Activated CD4-positive, alpha-beta T cell treated with anti-CD3 and anti-CD28 coated beads, Interleukin-2, amount 50 U/mL, for 24 hours (primary cell): ENCODE measurements at regions not wholly inside any gene's neighbourhood (a gene's known extent, or its start where the extent isn't known, plus 50 kb on each side); places are given as distances from the start of the nearest gene placed in this dataset.

ENCODE experiments used
- DNase-seq, 2 donors: peaks; one replicate each; pipeline ENCODE4 v3.0.0-alpha.2; 2020; ENCODE audit warnings: low read depth in 1 of 2, low spot score in 1 of 2

DNA sequence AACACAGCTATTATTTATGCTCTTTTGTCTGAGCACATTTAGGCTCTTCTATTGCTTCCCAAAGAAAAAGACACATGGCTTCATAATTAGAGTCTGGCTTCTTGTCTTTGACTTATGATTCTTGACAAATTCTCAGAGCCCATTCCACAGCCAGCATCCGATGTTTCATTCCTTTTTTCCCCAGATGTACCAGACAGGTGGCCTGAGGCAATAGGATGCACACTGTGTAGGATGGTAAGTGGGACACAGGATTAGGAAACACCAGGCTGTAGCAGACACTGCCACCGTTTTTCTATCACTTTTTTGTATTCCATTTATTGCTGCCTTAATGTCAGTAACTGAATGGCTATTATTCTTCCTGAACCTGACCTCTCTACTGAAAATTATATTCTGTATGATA, 188.9 kb upstream of the CDIN1 start:
- DNase-seq = no peak

DNA sequence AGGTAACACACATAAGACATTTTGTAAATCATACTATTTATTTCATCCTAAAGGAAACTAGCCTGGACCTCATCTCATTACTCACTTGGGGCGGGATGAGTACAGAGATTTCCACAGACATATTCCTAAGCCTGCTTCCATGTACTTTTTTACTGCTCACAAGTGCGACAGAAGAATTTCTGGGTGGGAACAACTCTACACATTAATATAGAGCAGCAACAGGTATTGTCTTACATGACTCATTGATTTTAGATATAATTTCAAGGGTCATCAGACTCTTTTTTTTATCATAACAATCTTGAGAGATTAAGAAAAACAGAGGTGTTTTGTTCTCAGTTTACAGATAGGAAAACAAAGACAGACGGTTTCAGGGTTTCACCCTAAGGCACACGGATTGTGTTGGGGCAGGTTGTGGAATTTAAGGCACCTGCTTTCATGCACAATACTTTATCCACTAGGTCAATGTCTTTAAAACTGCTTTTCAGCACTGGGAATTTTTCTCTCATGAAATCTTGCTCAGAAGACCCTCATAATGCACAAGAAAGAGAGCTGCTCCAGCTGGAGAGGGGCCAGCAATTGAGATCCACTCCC, 186.7 kb upstream of the CDIN1 start:
- DNase-seq = no peak

DNA sequence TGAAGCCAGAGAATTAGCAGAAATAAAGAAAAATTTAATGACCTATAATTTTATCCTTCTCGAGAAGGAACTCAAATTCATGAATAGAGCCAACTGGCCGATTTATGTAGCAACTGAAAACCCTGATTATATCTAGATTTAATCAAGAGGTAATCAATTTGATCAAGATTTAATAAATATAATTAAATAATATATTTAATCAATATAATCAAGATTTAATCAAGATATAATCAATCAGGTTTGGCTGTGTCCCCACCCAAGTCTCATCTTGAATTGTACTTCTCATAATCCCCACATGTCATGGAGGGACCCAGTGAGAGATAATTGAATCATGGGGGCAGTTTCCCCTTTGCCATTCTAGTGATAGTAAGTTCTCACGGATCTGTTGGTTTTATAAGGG, 181.2 kb upstream of the CDIN1 start:
- DNase-seq = no peak

DNA sequence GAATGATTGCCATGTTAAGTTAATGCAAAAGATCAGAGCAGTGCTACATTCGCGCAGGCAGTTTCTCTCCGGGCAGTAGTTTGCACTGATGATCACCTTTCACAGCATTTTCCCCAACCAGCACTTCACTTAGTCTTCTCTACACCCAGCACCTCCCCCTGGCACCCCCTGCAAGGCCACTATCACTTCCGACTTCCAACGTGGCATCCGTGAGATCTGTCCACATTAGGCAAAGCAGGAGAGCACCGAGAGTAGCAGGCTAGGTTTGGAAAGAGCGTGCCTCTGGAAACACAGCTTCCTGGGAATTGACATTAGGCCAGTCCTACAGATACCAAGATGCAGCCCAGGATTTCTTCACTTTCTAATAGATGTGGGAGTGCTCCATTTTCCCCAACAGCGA, 180.2 kb upstream of the CDIN1 start:
- no peak for DNase-seq

DNA sequence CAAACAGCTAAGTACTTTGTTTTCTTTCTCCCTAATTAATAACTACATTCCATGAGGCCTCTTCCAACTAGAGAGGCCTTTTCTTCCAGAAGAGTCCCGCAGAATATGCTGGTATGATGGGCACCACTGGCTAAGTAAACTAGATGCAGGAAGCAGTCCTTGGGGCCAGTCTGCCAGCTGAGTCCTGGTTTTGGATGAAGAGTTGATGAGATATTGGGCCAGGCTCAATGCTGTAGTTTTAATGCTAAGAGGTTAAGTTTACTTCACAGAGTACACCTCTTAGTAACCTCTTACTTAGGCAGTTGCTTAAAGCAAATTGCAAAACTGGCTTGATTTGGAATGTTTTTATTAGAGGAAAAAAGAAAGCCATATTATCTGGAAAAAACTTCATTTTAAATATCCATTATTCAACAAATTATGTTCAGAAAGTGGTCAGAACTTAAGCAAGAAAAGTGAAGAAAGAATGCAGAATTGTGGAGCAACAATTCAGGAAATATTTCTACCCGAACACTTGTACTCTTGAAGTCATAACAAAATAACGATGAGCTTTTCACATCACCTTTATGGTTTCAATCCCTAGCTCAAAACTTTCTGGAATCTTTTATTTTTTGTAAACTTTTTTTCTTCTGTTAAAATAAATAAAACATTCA, 178.4 kb upstream of the CDIN1 start:
- DNase-seq = no peak

DNA sequence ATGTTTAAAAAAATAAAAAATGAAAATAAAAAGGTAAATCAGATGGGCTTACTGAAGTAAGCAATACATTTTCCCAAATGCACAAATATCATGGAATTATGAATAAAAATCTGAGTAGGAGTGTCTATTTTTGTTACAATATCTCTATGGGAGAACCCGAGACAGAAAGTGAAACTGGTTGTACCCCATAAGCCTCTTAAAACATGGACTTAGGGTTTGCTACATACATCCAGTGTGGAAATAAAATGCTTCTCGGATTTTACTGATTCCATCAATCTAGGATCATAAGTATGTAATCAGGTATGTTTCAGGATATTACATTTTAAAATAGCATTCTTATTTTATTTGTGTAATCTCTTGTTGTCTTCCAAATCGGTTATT, 177.8 kb upstream of the CDIN1 start:
- no peak for DNase-seq

DNA sequence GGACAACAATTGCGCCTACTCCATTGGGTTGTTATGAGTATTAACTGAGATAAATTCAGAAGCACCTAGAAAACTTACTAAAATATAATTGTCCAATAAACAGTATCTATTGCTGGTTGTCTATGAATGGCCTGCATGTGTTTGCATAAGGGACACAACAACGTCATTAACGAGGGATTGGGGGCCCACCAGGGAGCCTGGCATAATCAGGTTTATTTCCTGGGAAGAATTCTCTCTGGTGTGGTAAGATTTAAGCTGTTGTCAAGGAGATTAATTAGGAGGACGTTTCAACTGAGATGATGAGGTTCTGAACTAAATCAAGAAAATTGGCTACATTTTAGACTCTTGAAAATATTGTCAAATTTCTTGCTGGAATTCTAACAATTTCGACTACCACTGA, 176.1 kb upstream of the CDIN1 start:
- DNase-seq = no peak

DNA sequence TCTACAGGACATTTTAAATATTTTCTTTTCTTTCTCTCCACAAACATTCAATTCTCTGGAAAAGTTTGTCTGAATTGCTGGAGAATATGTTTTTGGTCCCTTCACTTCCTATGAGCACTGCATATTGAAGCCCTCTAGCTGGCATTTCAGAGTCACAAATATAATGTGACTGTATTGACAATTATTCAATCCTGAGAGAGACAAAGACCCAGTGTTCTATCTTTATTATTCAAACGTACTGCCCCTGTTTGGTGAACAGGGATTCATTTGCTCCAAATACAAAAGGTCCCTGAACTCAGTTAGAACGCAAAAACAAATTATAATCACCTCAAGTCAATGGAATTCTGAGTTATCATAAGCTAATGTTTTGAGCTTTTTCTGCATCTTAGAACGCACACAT, 173.1 kb upstream of the CDIN1 start:
- no peak for DNase-seq

DNA sequence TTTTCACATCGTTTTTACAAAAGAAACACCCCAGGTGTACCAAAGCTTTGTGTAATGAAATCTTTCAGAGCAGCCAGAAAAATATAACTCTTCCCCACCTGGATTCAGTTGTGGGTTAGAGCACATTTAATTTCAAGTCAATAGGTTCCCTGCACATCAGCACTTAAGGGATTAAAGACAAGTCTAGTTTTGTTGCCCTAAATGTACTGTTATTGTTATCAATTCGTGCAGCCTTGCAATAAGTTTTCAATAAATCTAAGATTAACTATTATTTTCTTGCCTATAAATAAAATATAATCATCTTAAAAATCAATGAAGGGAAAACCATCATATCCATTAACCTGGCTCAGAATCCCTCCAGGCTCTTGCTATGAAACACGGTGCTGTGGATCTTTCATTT, 172.5 kb upstream of the CDIN1 start:
- DNase-seq = no peak

DNA sequence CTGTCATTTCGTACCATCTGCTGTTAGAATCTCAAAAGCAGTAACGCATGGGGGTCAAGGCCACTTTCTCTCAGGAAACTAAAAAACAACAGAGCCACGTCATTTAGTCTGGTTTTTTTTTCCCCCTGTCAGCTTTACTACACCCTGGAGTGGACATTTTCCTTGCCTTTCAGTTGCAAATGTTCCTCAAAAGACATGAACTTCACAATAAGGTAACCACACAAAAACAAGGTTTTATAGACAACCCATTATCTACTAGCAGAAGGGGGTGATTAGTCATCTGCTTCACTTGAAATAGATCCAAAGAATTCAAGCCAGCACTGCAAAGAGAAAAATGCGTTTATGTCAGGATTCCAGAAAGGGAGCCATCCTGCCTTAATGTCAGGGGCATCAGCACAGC, 171.8 kb upstream of the CDIN1 start:
- DNase-seq = no peak

DNA sequence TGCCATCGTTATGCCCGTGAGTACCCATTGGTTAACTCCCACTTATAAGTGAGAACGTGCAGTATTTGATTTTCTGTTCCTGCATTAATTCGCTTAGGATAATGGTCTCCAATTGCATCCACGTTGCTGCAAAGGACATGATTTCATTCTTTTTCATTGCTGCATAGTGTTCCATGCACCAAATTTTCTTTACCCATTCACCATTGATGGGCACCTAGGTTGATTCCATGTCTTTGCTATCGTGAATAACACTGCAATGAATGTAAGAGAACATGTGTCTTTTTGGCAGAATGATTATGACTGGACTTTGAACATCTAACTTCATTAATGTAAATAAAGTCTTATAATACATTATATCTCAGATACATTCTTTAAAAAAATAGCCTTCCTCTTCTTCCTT, 169.6 kb upstream of the CDIN1 start:
- DNase-seq = no peak

DNA sequence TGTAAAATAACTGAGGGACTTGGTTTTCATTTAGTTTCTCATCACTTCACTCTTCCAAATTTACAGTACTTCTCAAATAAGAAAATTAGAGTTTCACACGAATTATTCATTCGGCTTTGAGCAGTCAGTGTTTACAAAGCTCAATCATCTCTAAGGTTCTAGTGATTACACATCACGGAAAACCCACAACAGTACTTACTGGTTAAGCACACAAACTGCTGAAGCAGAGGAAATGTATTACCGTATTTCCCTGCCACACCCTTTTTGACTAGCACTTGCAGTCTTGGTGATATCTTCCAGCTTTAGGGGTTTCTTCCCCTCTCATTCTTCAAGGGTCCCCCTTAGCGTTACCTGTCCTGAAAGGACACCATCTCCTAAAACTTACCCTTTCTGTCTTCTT, 164.8 kb upstream of the CDIN1 start:
- no peak for DNase-seq

DNA sequence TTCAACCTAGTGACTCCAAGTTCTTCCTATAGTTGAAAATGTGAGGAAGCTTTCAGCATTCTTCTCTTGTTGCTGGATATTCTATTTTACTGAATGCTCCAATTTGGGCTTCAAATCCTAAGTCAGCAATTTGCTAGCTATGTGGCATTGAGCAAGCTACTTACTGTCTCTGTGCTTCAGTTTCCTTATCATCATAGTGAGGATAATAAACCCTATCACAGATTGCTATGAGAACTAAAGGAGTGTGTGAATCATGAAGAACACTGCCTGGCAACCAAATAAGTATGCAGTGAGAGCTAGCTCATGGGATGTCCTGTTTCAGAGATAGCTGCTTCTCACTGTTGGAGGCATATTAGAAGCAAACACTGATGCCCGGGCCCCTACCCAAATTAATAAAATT, 163.8 kb upstream of the CDIN1 start:
- DNase-seq = no peak

DNA sequence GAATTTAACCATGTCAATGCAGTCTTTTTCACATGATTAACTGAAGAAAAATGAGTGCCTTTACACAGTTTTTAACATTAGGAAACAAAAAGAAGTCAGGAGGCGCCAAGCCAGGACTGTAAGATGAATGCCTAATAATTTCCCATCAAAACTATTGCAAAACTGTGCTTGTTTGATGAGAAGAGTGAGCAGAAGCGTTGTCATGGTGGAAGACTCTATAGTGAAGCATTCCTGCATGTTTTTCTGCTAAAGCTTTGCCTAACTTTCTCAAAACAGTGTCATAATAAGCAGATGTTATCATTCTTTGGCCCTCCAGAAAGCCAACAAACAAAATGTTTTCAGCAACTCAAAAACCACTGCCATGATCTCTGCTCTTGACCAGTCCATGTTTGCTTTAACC, 156.8 kb upstream of the CDIN1 start:
- DNase-seq = no peak

DNA sequence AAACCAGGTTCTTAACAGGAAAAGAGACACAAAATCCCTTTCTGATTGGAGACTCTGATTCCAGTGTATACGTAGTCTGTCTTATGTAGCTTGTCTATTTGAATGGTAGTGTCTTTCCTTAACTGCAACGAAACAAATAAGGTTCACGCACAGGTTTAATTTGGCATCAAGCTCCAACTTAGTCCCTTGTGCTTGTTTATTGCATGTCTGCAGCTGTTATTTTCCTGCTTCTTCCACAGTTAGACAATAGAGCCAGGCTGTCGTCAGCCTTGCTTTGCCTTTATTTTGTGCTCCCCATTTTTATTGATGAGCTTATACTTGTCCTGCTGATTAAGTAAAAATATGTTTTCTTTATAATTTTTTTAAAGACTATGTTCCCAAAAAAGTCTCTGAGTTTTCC, 152.7 kb upstream of the CDIN1 start:
- no peak for DNase-seq

DNA sequence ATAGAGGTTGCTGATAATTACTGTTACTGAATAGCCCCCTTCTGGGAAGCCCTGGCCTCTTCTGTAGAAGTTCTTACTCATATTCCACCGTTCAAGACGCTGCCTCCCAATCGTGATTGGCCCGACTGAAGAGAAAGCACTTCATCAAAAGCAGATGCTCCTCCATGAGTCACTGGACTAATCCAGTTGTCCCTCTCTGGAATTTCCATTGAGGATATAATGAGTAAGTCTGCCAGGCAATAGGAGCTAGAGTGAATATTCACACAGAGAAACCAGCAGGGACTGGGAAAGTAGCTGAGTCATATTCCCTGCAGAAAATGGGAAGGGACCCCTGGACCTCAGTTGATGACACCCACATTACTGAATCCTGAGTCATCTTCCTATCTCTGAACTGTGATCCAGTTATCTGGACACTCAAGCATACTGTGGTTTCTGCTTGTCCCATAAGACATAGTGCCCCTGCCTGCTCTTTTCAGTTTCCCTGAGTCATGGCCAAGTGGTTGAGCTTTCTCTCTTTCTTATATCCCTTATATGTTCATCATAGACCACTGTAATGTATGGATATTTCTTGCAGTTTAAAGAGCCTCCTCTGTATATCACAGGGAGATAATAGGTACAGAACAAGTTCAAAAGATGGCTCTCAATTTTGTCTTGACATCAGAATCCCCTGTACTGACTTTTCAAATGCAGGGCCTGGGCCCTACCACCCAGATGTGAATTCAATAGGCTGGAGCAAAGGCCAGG, 151.2 kb upstream of the CDIN1 start:
- no peak for DNase-seq

DNA sequence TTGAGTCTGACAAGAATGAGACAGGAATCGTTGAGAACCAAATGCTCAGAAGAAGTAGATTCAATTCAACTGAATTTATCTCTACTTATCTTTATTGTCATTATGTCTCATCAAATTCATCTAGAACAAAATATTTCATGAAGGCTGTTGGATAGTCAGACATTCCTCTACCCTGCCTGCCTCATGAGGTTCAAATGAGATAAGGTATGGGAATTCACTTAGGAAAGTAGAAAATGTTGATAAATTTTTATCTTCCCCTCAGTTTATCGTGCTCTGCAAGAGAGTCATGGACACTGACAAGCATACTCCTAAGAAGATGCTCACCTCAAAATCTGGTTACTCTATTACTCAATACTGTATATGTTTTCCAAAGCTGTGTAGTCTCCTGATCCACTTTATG, 149.7 kb upstream of the CDIN1 start:
- DNase-seq = no peak

DNA sequence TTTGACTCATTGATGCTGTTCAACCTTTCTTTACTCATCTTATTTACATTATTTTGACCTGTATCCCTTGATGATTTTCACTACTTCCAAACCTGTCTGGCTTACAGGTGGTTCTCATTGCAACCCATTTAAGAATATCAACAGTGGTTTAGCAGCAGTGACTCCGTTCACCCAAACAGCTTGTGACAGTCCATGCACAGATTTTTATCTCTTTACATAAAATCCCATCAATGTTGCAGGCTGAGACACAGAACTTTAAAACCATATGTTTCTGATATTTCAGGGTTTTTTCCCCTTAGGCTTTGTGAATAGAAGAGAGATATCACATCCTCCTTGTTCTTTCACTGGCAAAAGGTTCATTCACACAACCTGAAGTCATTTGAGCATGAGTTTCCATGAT, 149.1 kb upstream of the CDIN1 start:
- no peak for DNase-seq

DNA sequence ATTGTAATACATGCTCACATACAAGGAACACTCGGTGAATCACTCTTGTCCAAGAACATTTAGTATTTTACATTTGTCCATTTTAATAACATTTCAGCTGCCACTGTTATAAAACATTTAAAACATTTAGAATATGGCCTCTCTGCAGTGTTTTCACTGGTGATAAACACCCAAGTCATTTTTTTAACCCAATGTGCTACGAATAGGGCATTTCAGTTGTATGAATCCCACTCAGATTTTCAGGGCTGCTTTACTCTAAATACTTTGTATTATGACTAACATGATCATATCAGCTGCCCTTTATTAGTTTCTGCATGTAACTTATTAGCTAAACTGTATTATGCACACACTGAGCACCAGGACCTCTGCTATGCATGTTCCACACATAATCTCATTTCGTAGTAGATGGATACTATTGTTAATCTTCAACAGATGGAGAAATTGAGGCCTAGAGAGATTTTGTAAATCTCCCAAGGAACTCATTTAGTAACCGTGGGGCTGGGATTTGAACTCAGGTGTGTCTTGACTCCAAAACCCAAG, 148.6 kb upstream of the CDIN1 start:
- DNase-seq = no peak

DNA sequence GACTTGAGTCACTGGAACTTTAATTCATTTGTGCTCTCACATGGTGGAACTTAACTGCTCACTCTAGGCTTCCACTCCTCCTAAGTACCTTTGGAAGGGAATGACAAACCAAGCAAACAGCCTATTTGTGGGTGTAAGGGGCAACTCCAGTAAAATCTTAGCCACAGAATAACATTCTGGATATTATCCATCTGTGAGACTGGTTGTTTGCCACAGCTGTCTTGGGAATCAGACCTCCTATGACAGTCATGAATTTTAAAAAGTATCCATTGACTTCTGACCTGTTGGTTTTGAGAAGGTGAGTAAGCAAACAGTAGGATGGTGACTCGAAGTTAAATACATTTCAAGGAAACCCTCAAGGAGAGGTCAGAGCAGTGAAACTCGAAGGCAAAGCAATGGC, 147.3 kb upstream of the CDIN1 start:
- DNase-seq = no peak

DNA sequence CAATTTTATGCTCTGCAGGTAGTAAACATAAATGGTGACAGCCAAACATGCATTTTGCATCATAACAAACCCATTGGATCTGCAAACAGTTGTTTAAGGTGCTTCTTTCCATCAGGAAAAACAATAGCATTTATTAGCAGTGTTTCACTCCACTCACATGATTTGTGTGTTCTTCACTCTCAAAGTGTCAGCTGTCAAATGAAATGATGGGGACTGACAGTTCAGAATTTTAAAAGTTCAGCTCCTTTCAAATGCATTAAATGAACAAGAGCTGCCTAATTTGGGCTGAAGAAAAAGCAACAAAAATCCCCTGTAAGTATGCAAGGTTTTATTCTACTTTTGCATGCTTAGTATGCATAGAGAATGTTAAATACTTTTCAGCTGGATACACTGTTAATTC, 145.2 kb upstream of the CDIN1 start:
- no peak for DNase-seq

DNA sequence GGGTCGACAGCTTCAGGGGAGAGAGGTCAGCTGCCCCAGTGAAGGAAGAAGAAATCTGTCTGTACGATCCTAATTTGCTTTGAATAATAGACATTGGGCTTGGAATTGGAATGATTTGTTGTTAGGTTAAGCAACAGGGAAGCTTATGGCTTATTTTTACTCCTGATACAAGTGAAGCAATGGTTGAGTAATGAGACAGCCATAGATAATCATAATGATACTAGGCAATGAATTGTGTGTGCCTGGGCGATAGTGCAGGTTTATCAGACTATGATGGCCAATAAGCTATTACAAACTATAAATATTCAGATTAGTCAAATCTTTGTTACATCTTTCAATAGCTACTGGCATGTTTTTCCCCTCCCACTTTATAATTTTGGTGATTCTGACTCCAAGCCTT, 140.9 kb upstream of the CDIN1 start:
- DNase-seq = no peak

DNA sequence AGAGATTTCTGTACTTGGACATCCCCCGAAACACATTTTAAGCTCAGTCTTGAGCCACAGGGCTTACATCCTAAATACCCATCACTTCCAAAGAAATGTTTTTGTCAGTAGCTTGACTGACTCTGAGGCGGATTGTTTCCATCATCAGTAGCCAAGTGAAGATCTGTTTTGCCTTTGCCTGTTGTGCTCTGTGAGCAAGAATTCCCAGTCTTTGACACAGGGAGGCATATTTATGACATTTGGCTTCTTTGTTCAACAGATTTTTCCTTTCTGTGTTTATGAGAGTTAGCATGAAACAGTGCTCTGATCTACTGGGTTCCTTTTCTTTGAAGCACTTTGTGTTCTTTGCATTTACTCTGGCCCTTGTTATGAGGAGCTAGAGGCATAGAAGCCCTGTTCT, 132.1 kb upstream of the CDIN1 start:
- DNase-seq = no peak
